GM13977 (cell line): ENCODE measurements at regions not wholly inside any gene's neighbourhood (a gene's known extent, or its start where the extent isn't known, plus 50 kb on each side); places are given as distances from the start of the nearest gene placed in this dataset.

Experiments
- DNase-seq: peaks from one replicate; pipeline ENCODE4 v3.0.0; 2012; ENCODE audit warnings: low spot score
- in situ Hi-C: fragments of 300-500 bp; cut with MboI; formaldehyde crosslinking; loops from one replicate; pipeline ENCODE4 v1.12.0; 2022; ENCODE audit warnings: low sequenced_read_pairs, low pct_unique_long_range_greater_than_20kb, mixed read lengths, inconsistent platforms; ENCODE audit not compliant: unreplicated experiment
- TF ChIP-seq, protein P1 (sequence below): IDR thresholded peaks from 2 replicates; pipeline ENCODE4 v1.5.1; 2012; ENCODE audit warnings: mild to moderate bottlenecking, control low read depth; ENCODE audit not compliant: insufficient read depth; ENCODE audit errors: extremely low read depth, missing control alignments

DNA sequence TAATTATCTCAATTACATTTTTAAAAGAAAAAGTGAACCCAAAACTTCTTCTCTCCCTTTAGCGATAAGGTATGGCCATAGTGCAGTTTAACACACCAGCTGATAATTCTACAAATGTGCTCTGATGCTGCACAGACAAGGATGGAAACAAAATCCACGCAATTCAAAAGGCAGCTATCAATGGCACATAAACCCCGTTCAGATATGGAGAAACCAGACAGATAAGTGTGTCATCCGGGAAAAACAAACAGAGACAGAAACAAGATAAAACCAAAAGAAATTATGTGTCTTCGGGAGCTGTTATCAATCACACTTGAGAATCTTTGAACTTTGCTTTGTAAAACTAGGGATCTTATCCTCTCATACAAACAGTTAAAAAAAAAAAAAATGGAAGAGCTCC lies 73.6 kb downstream of the SIPA1L2 start:
- TF ChIP-seq, protein P1, sequence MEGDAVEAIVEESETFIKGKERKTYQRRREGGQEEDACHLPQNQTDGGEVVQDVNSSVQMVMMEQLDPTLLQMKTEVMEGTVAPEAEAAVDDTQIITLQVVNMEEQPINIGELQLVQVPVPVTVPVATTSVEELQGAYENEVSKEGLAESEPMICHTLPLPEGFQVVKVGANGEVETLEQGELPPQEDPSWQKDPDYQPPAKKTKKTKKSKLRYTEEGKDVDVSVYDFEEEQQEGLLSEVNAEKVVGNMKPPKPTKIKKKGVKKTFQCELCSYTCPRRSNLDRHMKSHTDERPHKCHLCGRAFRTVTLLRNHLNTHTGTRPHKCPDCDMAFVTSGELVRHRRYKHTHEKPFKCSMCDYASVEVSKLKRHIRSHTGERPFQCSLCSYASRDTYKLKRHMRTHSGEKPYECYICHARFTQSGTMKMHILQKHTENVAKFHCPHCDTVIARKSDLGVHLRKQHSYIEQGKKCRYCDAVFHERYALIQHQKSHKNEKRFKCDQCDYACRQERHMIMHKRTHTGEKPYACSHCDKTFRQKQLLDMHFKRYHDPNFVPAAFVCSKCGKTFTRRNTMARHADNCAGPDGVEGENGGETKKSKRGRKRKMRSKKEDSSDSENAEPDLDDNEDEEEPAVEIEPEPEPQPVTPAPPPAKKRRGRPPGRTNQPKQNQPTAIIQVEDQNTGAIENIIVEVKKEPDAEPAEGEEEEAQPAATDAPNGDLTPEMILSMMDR, result no peak
- no peak for DNase-seq
- in situ Hi-C loops, result no loop called here

DNA sequence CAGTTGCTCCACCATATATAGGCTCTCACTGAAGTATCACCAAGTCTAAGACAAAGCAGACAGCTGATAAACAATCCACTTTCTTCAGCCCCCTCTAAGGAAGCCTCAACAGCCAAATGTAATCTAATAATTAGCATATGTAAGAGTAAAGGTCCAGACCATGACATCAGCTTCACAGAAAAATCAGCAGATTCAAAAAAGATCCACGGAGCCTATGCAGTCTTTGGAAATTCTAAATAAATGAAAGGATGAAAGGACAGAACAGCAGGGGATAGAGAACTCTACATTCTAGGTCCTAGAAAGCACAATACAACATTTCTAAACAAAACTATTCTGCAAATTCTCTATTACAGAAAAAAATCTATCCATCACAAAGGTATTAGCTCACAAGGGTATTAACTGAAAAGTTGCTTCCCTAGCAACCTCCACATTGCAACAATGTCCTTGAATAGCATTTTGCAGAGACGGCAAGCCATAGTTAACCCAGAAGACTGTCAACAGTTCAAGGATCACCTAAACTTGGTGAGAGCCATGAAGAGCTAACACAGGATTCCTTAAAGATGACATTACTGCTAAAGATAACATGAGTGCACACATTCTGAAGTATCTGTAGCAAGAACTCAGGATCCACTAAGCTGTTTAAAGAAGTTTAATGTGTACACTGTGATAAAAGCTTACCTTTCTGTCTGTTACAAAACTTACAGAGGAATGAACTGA lies 74.3 kb downstream of the SIPA1L2 start:
- no peak for DNase-seq
- TF ChIP-seq, protein P1, result no peak
- in situ Hi-C loops, result no loop called here

DNA sequence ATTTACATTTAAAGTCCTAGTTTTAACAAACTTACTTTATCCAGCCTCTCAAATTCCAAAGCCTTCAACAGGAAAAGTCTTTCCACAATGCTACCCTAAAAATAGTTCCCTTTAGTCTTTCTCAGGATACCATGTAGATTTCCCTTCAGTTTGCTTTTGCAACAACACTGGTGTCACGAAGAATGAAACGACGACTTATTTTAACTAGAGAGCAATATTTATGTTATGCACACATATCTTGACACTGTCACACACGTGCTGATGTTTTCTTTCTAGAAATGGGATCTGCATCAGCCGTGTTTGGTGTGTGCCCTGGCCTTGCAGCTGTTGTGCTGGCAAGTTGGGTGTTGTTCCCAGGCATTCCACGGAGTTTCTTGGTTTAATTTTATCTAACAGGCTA lies 75.5 kb downstream of the SIPA1L2 start:
- TF ChIP-seq, protein P1, result no peak
- no peak for DNase-seq
- in situ Hi-C loops, result no loop called here

DNA sequence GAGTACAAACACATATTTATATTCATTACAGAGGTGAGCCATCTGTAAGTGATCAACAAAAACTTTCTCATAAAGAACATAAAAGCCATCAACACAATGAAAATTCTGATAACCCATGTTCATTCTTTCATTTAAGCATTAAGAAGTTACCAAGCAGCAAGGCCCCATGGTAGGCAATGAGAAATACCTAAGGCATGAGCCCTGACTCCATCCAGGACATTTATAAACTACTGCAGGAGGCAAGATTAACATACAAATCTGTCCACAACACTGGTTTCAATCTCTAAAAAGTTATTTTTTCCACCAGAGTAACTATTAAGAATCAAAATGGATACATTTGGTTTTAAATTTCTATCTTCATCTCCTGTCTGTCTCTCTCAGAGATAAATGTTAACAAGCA lies 76.1 kb downstream of the SIPA1L2 start:
- in situ Hi-C loops, result no loop called here
- no peak for DNase-seq
- TF ChIP-seq, protein P1, result no peak

DNA sequence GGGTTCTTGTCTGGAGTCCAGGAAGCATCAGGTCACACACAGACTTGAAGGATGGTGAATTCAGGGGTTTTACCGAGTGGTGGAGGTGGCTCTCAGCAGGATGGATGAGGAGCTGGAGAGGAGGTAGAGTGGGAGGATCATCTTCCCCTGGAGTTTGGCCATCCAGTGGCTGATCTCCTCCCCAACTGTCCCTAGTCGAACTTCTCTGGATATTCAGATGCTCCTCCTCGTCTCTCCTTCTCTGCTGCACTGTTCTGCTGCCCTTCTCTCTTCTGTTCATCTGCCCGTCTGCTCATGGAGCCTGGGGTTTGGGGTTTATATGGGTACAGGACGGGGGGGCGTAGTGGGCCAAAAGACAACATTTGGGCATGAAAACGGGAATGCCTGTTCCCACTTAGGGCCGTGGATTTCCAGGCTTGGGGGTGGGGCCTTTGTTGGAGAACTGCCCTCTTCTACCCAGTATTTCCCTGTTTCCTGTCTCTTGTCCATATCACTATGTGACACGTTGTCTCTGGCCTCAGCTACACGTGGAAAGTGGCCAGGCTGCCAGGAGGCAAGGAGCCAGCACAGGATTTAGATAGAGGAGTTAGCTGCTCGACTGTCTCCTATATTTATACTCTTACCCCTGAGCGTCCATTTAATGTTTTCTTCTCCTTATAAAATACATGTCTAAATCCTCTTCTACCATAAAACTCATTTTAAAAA lies 76.7 kb downstream of the SIPA1L2 start:
- TF ChIP-seq, protein P1, result no peak
- in situ Hi-C loops, result no loop called here
- no peak for DNase-seq

DNA sequence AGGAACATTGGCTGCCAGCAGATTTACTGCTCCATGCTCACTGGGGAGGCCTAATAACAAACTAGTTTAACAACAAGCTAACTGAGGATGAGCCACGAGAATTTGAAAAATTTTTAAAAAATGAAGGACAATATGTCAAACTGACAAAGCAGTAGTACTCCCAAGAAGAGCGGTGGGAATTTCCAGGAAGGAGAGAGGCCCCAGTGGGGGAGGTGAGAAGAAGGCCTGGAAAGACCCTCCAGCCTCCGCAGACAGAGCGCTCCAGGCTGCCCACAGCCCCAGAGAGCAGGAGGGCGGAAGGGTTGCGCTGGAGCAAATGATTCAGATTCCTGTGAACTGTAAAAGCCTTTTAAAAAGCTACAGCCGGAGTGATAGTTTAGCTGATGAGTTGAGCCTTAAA lies 78.5 kb downstream of the SIPA1L2 start:
- TF ChIP-seq, protein P1, result no peak
- in situ Hi-C loops, result no loop called here
- no peak for DNase-seq
